Muscle layer of colon (tissue), 2 donors: ENCODE measurements at regions not wholly inside any gene's neighbourhood (a gene's known extent, or its start where the extent isn't known, plus 50 kb on each side); places are given as distances from the start of the nearest gene placed in this dataset.
"Not testable (repeated sequence)": the region's sequence is repeated elsewhere in the genome, so short reads cannot be mapped to it uniquely, and the experiment has no call there.

Experiments used
- H3K27ac ChIP-seq: one replicate; pipeline ENCODE4 v1.7.0; 2013; ENCODE audit warnings: low read depth, mild to moderate bottlenecking, low read length, moderate library complexity
- H3K27me3 ChIP-seq, 2 donors: one replicate each; pipeline ENCODE4 v1.7.0; 2013; ENCODE audit warnings: low read length in 2 of 2, mild to moderate bottlenecking in 2 of 2; ENCODE audit not compliant: insufficient read depth in 2 of 2, control insufficient read depth in 1 of 2
- H3K36me3 ChIP-seq: one replicate; pipeline ENCODE4 v1.7.0; 2013; ENCODE audit warnings: mild to moderate bottlenecking, low read length; ENCODE audit not compliant: insufficient read depth
- H3K4me1 ChIP-seq: one replicate; pipeline ENCODE4 v1.7.0; 2013; ENCODE audit warnings: mild to moderate bottlenecking, low read length; ENCODE audit not compliant: insufficient read depth
- H3K4me3 ChIP-seq, 2 donors: one replicate each; pipeline ENCODE4 v1.7.0; 2013; ENCODE audit warnings: low read length in 2 of 2, low read depth in 1 of 2, mild to moderate bottlenecking in 1 of 2, moderate library complexity in 1 of 2
- H3K9ac ChIP-seq: one replicate; pipeline ENCODE4 v1.7.0; 2013; ENCODE audit warnings: low read length
- H3K9me3 ChIP-seq: one replicate; pipeline ENCODE4 v1.7.0; 2013; ENCODE audit warnings: mild to moderate bottlenecking, low read length
- donor health status: abdominal sarcoma.
- donor health status: Adenocarcinoma of cecum.

GRCh38 chr11:45000918-45001317 lies 50.2 kb upstream of the TP53I11 start:
- H3K36me3 ChIP-seq: no peaks in the 10 kb centered on the region
- no peak overlapping the region for H3K27ac ChIP-seq

GRCh38 chr11:45001466-45002165 lies 50.9 kb upstream of the TP53I11 start:
- H3K9me3 ChIP-seq: no peaks in the 10 kb centered on the region
- H3K9ac ChIP-seq: no peak overlapping the region
- no peak overlapping the region for H3K4me3 ChIP-seq
- no peaks in the 10 kb centered on the region for H3K4me1 ChIP-seq
- H3K27me3 ChIP-seq: no peaks in the 10 kb centered on the region
- H3K36me3 ChIP-seq: no peaks in the 10 kb centered on the region
- H3K27ac ChIP-seq: no peak overlapping the region

More at GRCh38 chr11:45000918-45001317, 50.2 kb upstream of the TP53I11 start:
- Histone ChIP-seq H3K4me1 (no peaks in the 10 kb centered on the region), H3K9me3 (no peaks in the 10 kb centered on the region), H3K4me3 (no peak overlapping the region), H3K27me3 (no peaks in the 10 kb centered on the region), H3K9ac (no peak overlapping the region)

GRCh38 chr11:45005106-45005505 lies 54.4 kb upstream of the TP53I11 start:
- Histone ChIP-seq H3K27me3 (no peaks in the 10 kb centered on the region), H3K9ac (no peak overlapping the region), H3K27ac (no peak overlapping the region), H3K4me3 (no peak overlapping the region), H3K36me3 (no peaks in the 10 kb centered on the region), H3K9me3 (no peaks in the 10 kb centered on the region), H3K4me1 (no peaks in the 10 kb centered on the region)

GRCh38 chr11:45007011-45007410 lies 56.3 kb upstream of the TP53I11 start:
- no peak overlapping the region for H3K4me3 ChIP-seq
- H3K9ac ChIP-seq: no peak overlapping the region
- no peaks in the 10 kb centered on the region for H3K36me3 ChIP-seq
- no peak overlapping the region for H3K27ac ChIP-seq
- no peaks in the 10 kb centered on the region for H3K4me1 ChIP-seq
- no peaks in the 10 kb centered on the region for H3K27me3 ChIP-seq
- no peaks in the 10 kb centered on the region for H3K9me3 ChIP-seq

- not testable (repeated sequence) for H3K27ac ChIP-seq
These were observed 65.3 kb upstream of the TP53I11 start for GRCh38 chr11:45015983-45016382.

GRCh38 chr11:45016446-45016845 lies 65.8 kb upstream of the TP53I11 start:
- H3K27ac ChIP-seq, H3K4me1 ChIP-seq, H3K9me3 ChIP-seq, H3K4me3 ChIP-seq, H3K36me3 ChIP-seq, H3K27me3 ChIP-seq, H3K9ac ChIP-seq: not testable (repeated sequence)

More at GRCh38 chr11:45015983-45016382, 65.3 kb upstream of the TP53I11 start:
- H3K36me3 ChIP-seq, H3K27me3 ChIP-seq, H3K4me1 ChIP-seq, H3K9me3 ChIP-seq, H3K4me3 ChIP-seq, H3K9ac ChIP-seq: not testable (repeated sequence)

- peaks cover 12% of the 10 kb centered on the region for H3K4me1 ChIP-seq
- H3K27ac ChIP-seq: no peak overlapping the region
- no peaks in the 10 kb centered on the region for H3K36me3 ChIP-seq
- H3K27me3 ChIP-seq: no peaks in the 10 kb centered on the region
- H3K9me3 ChIP-seq: no peaks in the 10 kb centered on the region
- H3K4me3 ChIP-seq: no peak overlapping the region
- H3K9ac ChIP-seq: no peak overlapping the region
These were observed 66.6 kb upstream of the TP53I11 start for GRCh38 chr11:45017329-45017728.

GRCh38 chr11:45021001-45021400 lies 70.3 kb upstream of the TP53I11 start:
- Histone ChIP-seq H3K4me3 (no peak overlapping the region), H3K36me3 (no peaks in the 10 kb centered on the region), H3K9me3 (no peaks in the 10 kb centered on the region), H3K27me3 (no peaks in the 10 kb centered on the region), H3K4me1 (peaks cover 19% of the 10 kb centered on the region), H3K27ac (peak overlapping the region; percentile 25), H3K9ac (no peak overlapping the region)

GRCh38 chr11:45021692-45022141 lies 71.0 kb upstream of the TP53I11 start:
- H3K36me3 ChIP-seq: no peaks in the 10 kb centered on the region
- no peaks in the 10 kb centered on the region for H3K27me3 ChIP-seq
- H3K9me3 ChIP-seq: no peaks in the 10 kb centered on the region
- no peak overlapping the region for H3K4me3 ChIP-seq
- H3K27ac ChIP-seq: peak overlapping the region; percentile 25
- no peak overlapping the region for H3K9ac ChIP-seq
- peaks cover 19% of the 10 kb centered on the region for H3K4me1 ChIP-seq

- H3K9ac ChIP-seq: no peak overlapping the region
- no peak overlapping the region for H3K27ac ChIP-seq
- no peaks in the 10 kb centered on the region for H3K36me3 ChIP-seq
- peaks cover 19% of the 10 kb centered on the region for H3K4me1 ChIP-seq
- H3K4me3 ChIP-seq: no peak overlapping the region
- H3K9me3 ChIP-seq: no peaks in the 10 kb centered on the region
- H3K27me3 ChIP-seq: no peaks in the 10 kb centered on the region
These were observed 71.8 kb upstream of the TP53I11 start for GRCh38 chr11:45022294-45023064.

- no peaks in the 10 kb centered on the region for H3K36me3 ChIP-seq
- no peak overlapping the region for H3K9ac ChIP-seq
- no peak overlapping the region for H3K4me3 ChIP-seq
- no peak overlapping the region for H3K27ac ChIP-seq
- no peaks in the 10 kb centered on the region for H3K27me3 ChIP-seq
- H3K4me1 ChIP-seq: peaks cover 19% of the 10 kb centered on the region
- H3K9me3 ChIP-seq: no peaks in the 10 kb centered on the region
These were observed 72.3 kb upstream of the TP53I11 start for GRCh38 chr11:45023065-45023365.

GRCh38 chr11:45024316-45024715 lies 73.6 kb upstream of the TP53I11 start:
- no peaks in the 10 kb centered on the region for H3K36me3 ChIP-seq
- H3K9me3 ChIP-seq: no peaks in the 10 kb centered on the region
- no peak overlapping the region for H3K9ac ChIP-seq
- peaks cover 19% of the 10 kb centered on the region for H3K4me1 ChIP-seq
- H3K4me3 ChIP-seq: no peak overlapping the region
- no peaks in the 10 kb centered on the region for H3K27me3 ChIP-seq
- H3K27ac ChIP-seq: no peak overlapping the region
